GM08714 (cell line): ENCODE measurements at regions not wholly inside any gene's neighbourhood (a gene's known extent, or its start where the extent isn't known, plus 50 kb on each side); places are given as distances from the start of the nearest gene placed in this dataset.

Source experiments
- H3K4me3 ChIP-seq: fragments of 200-500 bp; sonication (Bioruptor generic); 2 replicates; pipeline ENCODE4 v1.5.1; 2014; ENCODE audit warnings: mild to moderate bottlenecking, low read length, inconsistent platforms
- ZNF274 ChIP-seq: IDR thresholded peaks from 2 replicates; pipeline ENCODE4 v1.6.1; 2012; ENCODE audit warnings: mild to moderate bottlenecking, low read depth, low read length

DNA sequence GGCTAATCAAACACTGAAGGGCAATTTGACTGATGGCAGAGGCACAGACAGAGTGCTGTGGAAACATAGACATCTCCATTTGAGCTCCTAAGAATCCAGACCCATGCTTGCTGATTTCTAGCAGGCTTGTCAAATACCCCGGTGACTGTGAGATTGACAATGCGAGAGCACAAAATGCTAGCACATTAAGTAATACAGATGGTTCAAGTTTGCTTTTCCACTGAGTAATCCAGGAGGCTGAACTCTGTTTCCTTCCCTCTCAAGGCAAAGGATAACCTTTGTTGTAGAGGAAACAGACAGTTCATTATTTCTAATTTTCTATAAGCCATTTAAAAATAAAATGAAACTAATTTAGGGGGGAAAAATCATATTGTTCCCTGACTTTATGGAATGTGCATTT, 256.5 kb upstream of the CRY1 start:
- TF ChIP-seq ZNF274: no peak
- no peak overlapping the region for H3K4me3 ChIP-seq

- no peak for TF ChIP-seq ZNF274
Observed at GRCh38 chr12:107351109-107351508, 257.8 kb upstream of the CRY1 start.

DNA sequence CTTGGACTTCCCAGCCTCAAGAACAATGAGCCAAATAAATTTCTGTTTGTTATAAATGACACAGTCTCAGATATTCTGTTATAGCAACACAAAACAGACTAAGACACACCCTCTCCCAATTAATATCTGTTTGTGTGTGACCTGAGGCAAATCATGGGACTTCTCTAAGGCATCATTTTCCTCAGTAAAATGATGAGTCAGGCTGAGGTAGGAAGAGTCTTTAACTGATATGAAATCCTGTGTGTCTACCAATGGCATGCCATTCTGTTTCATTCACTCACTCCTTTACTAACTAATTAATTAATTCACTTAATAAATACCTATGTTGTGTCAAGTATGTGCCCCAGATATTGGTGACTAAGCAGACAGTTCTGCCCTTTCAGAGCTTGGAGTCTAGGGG, 258.4 kb upstream of the CRY1 start:
- no peak overlapping the region for H3K4me3 ChIP-seq
- no peak for TF ChIP-seq ZNF274

More at GRCh38 chr12:107351109-107351508, 257.8 kb upstream of the CRY1 start:
- H3K4me3 ChIP-seq: no peak overlapping the region

- no peak overlapping the region for H3K4me3 ChIP-seq
- TF ChIP-seq ZNF274: no peak
Observed at GRCh38 chr12:107352347-107353081, 259.2 kb upstream of the CRY1 start.

GRCh38 chr12:107353312-107353711, 260.0 kb upstream of the CRY1 start:
- H3K4me3 ChIP-seq: no peak overlapping the region
- no peak for TF ChIP-seq ZNF274

GRCh38 chr12:107355004-107355565, 261.7 kb upstream of the CRY1 start:
- no peak for TF ChIP-seq ZNF274
- no peak overlapping the region for H3K4me3 ChIP-seq

DNA sequence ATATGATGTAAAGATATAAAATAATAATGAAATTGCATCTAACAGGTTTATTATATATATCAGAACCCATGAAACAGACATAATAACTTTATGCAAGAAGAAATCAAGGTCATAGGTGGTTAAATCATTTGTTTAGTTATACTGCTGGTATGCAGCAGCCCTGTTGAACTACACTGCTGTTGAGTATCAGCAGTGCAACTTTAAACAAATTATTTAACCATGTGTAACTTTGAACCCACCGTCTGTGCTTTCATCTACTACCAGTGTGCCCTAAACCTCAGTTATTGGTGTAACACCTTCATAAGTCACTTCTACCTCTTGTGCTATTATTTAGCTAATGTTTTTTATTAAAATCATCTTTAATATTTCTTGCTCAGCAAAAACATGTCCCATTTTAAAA, 262.3 kb upstream of the CRY1 start:
- no peak overlapping the region for H3K4me3 ChIP-seq
- no peak for TF ChIP-seq ZNF274

- TF ChIP-seq ZNF274: no peak
- H3K4me3 ChIP-seq: no peak overlapping the region
Observed at GRCh38 chr12:107356266-107356936, 263.1 kb upstream of the CRY1 start.

DNA sequence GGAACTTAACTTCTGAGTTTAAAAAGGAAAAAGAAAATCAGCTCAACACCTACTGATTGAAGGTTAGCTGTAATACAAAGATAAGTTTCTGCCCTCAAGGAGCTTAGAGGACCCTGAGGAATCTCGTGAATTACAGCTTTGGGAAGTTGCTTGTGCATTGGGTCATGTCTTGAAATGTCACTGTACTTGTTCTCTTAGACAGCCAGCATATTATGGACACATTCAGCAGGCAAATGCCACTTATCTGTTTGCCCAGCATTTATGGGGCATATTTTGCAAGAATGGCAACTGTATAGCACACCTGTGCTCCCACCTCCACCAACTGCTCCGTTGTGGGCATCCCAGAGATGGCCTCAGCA, 263.6 kb upstream of the CRY1 start:
- no peak for TF ChIP-seq ZNF274
- no peak overlapping the region for H3K4me3 ChIP-seq

DNA sequence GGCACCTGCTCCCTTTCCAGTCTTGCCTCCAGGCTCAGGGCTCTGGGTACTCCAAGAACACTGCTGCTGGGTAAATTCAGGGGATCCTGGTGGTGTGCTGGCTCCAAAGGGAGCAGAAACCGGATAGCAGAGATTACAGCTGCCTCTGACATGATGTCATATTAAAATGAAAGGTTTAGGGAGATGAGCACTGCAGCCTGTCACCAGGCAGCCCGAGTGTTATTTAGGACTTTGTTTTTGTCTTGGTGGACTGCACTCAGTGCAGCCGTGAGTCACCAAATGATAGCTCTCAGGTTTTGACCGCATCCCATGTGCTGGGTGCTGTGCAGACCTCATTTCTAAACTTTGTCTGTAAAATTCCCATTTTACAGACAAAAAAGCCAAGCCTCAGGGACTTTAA, 266.0 kb upstream of the CRY1 start:
- H3K4me3 ChIP-seq: no peak overlapping the region
- no peak for TF ChIP-seq ZNF274

DNA sequence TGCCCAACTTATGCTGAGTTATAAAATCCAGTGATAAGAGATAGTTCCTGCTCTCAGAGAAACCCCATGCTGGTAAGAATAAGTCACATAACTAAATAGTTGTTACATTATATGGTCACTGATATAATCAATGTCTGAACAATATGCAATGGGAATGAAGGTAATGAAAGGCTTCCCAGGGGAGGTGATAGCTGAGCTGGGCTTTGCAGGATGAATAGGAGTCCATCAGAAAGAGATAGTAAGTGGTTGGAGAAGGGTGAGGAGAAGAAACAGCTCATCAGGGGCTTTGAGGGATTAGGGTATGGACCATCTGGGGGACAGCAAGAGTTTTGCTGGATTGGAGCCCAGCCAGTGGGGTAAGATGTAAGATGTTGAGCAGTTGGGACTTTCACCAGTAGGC, 266.7 kb upstream of the CRY1 start:
- no peak overlapping the region for H3K4me3 ChIP-seq
- TF ChIP-seq ZNF274: no peak

DNA sequence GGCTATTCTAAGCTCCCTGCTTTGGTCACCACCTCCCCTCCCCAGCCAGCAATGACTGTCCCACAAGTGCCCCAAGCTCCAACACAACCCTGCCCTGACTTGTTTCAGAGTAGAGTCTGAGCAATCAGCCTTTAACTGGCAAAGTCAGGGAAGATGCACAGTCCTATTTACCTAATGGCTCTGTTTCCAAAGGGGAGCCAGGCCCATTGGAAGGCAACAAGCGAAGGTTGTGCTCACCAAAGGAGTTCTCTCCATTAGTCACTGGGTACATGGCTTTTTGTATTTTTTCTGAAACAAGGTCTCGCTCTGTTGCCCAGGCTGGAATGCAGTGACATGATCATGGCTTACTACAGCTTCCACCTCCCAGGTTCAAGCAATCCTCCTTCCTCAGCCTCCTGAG, 267.1 kb upstream of the CRY1 start:
- TF ChIP-seq ZNF274: no peak
- H3K4me3 ChIP-seq: no peak overlapping the region

DNA sequence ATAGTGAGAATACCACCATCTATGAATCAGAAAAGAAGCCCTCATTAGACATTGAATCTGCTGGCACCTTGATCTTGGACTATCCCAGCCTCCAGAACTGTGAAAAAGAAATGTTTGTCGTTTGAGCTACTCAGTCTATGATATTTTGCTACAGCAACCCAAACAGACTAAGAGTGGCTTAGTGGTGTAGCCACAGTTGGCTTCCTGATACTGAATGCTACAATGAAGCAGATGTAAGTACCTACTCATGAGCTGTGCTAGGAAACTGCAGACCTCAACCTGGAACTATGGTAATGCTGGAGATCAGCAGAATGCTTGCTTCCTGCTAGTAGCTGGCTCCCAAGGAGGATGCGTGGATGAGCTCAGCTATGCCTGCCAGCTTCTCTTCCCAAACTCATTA, 268.6 kb upstream of the CRY1 start:
- no peak for TF ChIP-seq ZNF274
- H3K4me3 ChIP-seq: no peak overlapping the region

- TF ChIP-seq ZNF274: no peak
- no peak overlapping the region for H3K4me3 ChIP-seq
Observed at GRCh38 chr12:107362960-107363359, 269.6 kb upstream of the CRY1 start.

DNA sequence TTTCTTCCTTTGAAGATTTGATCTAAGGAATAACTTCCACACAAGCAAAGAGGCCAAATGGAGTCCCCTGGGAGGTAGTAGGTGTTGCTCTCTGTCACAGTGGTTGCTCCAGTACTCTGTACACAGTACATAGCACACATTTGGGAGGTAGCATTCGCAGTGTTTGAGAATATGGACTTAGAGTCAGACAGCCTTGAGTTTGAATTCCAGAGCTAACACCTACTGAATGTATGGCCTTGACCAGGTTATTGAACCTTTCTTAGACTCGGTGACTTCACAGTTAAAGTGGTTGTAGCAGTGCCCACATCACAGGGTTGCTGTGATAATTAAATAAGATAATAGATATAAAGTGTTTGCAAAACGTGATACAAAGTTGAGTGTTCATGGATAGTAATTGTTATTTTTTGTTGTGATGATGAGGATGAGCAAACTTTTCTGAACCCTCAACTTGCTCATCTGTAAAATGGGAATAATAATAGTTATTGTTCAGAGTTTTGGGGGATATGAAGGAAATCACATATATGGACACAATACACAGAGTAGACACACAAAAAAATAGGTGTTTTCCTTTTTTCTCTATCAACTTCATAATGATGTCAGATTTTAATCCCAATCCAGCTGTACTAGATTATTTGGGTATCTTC, 271.6 kb upstream of the CRY1 start:
- TF ChIP-seq ZNF274: no peak

More for the DNA sequence above, 271.6 kb upstream of the CRY1 start:
- no peak overlapping the region for H3K4me3 ChIP-seq
